ENCODE measurements at regions not wholly inside any gene's neighbourhood (a gene's known extent, or its start where the extent isn't known, plus 50 kb on each side); places are given as distances from the start of the nearest gene placed in this dataset.
"Not testable (repeated sequence)": the region's sequence is repeated elsewhere in the genome, so short reads cannot be mapped to it uniquely, and the experiment has no call there.

- ATAC-seq (no peak), DNase-seq (no peak)
- Histone ChIP-seq H3K27ac (no peak overlapping the region), H3K36me3 (no peaks in the 10 kb centered on the region), H3K27me3 (no peaks in the 10 kb centered on the region), H3K4me3 (no peak overlapping the region), H3K9me3 (no peaks in the 10 kb centered on the region), H3K4me1 (no peaks in the 10 kb centered on the region)
- intact Hi-C loops (cut with DNase I): no loop called here
- no peak for TF ChIP-seq POLR2A (IDR thresholded peaks at IDR 0.05)
- no peak for TF ChIP-seq CTCF (IDR thresholded peaks at IDR 0.05)
- 47% methylated on average over 1 of the region's 1 CpG for WGBS (ENCODE audit: insufficient coverage, low coverage, low lambda C conversion rate, missing lambda C conversion rate)
These were observed 92.0 kb upstream of the EMCN start for GRCh38 chr4:100609810-100610209.

- H3K9me3 ChIP-seq; H3K4me1 ChIP-seq; H3K4me3 ChIP-seq; H3K27me3 ChIP-seq; ATAC-seq; H3K36me3 ChIP-seq; DNase-seq; intact Hi-C loops (cut with DNase I); H3K27ac ChIP-seq: not testable (repeated sequence)
- no CpG with 5 or more reads among the region's 19 CpGs for WGBS (ENCODE audit: insufficient coverage, low coverage, low lambda C conversion rate, missing lambda C conversion rate)
These were observed 90.8 kb upstream of the EMCN start for GRCh38 chr4:100608651-100609050.

GRCh38 chr4:100605144-100605543 lies 87.3 kb upstream of the EMCN start:
- DNase-seq (no peak), ATAC-seq (no peak)
- H3K4me3 ChIP-seq: no peak overlapping the region
- no peaks in the 10 kb centered on the region for H3K9me3 ChIP-seq
- no peak for TF ChIP-seq CTCF (IDR thresholded peaks at IDR 0.05)
- TF ChIP-seq POLR2A (IDR thresholded peaks at IDR 0.05): no peak
- intact Hi-C loops (cut with DNase I): no loop called here
- no peaks in the 10 kb centered on the region for H3K27me3 ChIP-seq
- no peaks in the 10 kb centered on the region for H3K4me1 ChIP-seq
- H3K36me3 ChIP-seq: no peaks in the 10 kb centered on the region
- 7% methylated on average over 1 of the region's 1 CpG for WGBS (ENCODE audit: insufficient coverage, low coverage, low lambda C conversion rate, missing lambda C conversion rate)
- H3K27ac ChIP-seq: no peak overlapping the region

GRCh38 chr4:100593935-100594334 lies 76.1 kb upstream of the EMCN start:
- intact Hi-C loops (cut with DNase I): no loop called here
- no peak overlapping the region for H3K27ac ChIP-seq
- H3K4me1 ChIP-seq: no peaks in the 10 kb centered on the region
- H3K36me3 ChIP-seq: no peaks in the 10 kb centered on the region
- no peak for DNase-seq
- H3K9me3 ChIP-seq: no peaks in the 10 kb centered on the region
- H3K27me3 ChIP-seq: no peaks in the 10 kb centered on the region
- TF ChIP-seq CTCF (IDR thresholded peaks at IDR 0.05) (no peak), POLR2A (IDR thresholded peaks at IDR 0.05) (no peak)
- no peak overlapping the region for H3K4me3 ChIP-seq
- 14% methylated on average over 2 of the region's 2 CpGs for WGBS (ENCODE audit: insufficient coverage, low coverage, low lambda C conversion rate, missing lambda C conversion rate)
- ATAC-seq: no peak

GRCh38 chr4:100591161-100591876 lies 73.5 kb upstream of the EMCN start:
- ATAC-seq: no peak
- Histone ChIP-seq H3K4me1 (no peaks in the 10 kb centered on the region), H3K36me3 (no peaks in the 10 kb centered on the region), H3K4me3 (no peak overlapping the region), H3K9me3 (no peaks in the 10 kb centered on the region), H3K27ac (no peak overlapping the region), H3K27me3 (no peaks in the 10 kb centered on the region)
- no peak for TF ChIP-seq POLR2A (IDR thresholded peaks at IDR 0.05)
- no peak for TF ChIP-seq CTCF (IDR thresholded peaks at IDR 0.05)
- WGBS (ENCODE audit: insufficient coverage, low coverage, low lambda C conversion rate, missing lambda C conversion rate): 45% methylated on average over 6 of the region's 7 CpGs
- intact Hi-C loops (cut with DNase I): no loop called here
- no peak for DNase-seq

All from right lobe of liver (tissue), 6 donors.